ENCODE measurements at regions not wholly inside any gene's neighbourhood (a gene's known extent, or its start where the extent isn't known, plus 50 kb on each side); places are given as distances from the start of the nearest gene placed in this dataset.

- H3K4me3 ChIP-seq (ENCODE audit: control insufficient read depth, low read depth, low read length): no peak overlapping the region
- TF ChIP-seq, protein P1, sequence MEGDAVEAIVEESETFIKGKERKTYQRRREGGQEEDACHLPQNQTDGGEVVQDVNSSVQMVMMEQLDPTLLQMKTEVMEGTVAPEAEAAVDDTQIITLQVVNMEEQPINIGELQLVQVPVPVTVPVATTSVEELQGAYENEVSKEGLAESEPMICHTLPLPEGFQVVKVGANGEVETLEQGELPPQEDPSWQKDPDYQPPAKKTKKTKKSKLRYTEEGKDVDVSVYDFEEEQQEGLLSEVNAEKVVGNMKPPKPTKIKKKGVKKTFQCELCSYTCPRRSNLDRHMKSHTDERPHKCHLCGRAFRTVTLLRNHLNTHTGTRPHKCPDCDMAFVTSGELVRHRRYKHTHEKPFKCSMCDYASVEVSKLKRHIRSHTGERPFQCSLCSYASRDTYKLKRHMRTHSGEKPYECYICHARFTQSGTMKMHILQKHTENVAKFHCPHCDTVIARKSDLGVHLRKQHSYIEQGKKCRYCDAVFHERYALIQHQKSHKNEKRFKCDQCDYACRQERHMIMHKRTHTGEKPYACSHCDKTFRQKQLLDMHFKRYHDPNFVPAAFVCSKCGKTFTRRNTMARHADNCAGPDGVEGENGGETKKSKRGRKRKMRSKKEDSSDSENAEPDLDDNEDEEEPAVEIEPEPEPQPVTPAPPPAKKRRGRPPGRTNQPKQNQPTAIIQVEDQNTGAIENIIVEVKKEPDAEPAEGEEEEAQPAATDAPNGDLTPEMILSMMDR (conservative IDR thresholded peaks at IDR 0.05; ENCODE audit: control insufficient read depth, insufficient read depth, low read depth, low read length): no peak
- DNase-seq (ENCODE audit: low read depth): no peak
Observed at GRCh38 chr16:51061328-51061727, 89.7 kb downstream of the SALL1 start.

- DNase-seq (ENCODE audit: low read depth): no peak
- no peak overlapping the region for H3K4me3 ChIP-seq (ENCODE audit: control insufficient read depth, low read depth, low read length)
- TF ChIP-seq, protein P1 (conservative IDR thresholded peaks at IDR 0.05; ENCODE audit: control insufficient read depth, insufficient read depth, low read depth, low read length): no peak
Observed at GRCh38 chr16:51057969-51058337, 93.1 kb downstream of the SALL1 start.

DNA sequence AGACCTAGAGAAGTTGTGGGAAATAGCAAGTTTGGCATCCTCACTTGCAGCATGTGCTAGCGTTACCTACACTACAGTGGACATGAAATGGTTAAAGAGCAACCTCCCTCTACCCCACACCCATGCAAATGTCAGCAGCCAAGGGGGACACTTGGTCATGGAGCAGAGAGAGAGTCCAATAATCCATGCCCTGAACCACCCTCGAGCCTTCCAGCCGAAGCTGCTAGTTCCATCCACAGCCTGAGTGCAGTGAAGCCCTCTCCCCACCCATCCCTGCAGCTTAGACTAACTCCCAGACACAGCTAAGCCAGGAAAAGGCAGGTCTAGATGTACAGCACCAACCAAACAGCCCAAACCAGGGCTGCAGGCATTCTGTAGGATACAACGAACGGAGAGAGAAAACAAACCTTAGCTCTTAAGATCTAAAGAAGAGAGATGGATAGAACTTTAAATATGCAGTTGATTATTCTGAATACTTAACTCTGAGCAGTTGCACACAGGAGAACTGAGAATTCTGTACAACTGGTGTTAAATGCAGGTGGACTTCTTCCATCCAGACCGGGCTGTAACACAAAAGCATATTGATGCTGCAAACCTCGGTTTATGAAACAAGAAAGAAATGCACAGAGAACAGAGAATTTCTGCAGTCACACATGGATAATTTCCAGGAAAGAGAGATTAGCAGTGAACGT, 93.8 kb downstream of the SALL1 start:
- TF ChIP-seq, protein P1 (conservative IDR thresholded peaks at IDR 0.05; ENCODE audit: control insufficient read depth, insufficient read depth, low read depth, low read length): no peak
- no peak overlapping the region for H3K4me3 ChIP-seq (ENCODE audit: control insufficient read depth, low read depth, low read length)

DNA sequence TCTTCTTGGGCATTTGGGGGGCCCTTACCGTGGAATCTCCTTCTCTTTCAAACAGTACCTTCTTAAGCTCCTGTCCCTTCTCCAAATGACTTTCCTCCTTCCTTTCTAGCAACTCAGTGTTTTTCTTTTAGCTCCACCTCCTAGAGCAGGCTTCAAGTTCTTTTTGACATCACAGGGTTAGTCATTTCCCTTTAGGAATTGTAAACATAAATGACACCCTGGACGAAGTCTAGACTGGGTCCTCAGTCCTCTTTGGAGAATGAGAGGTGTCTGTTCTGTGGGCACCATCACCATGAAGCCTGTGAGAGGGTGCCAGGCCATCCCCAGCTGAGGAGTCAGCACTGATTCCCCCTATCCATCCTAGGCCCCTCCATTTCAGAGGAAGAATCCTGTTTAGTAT, 94.7 kb downstream of the SALL1 start:
- TF ChIP-seq, protein P1 (conservative IDR thresholded peaks at IDR 0.05; ENCODE audit: control insufficient read depth, insufficient read depth, low read depth, low read length): no peak
- no peak for DNase-seq (ENCODE audit: low read depth)
- no peak overlapping the region for H3K4me3 ChIP-seq (ENCODE audit: control insufficient read depth, low read depth, low read length)

More for the DNA sequence above, 93.8 kb downstream of the SALL1 start:
- DNase-seq (ENCODE audit: low read depth): no peak

GRCh38 chr16:51055434-51055833, 95.6 kb downstream of the SALL1 start:
- TF ChIP-seq, protein P1 (conservative IDR thresholded peaks at IDR 0.05; ENCODE audit: control insufficient read depth, insufficient read depth, low read depth, low read length): no peak
- H3K4me3 ChIP-seq (ENCODE audit: control insufficient read depth, low read depth, low read length): no peak overlapping the region
- no peak for DNase-seq (ENCODE audit: low read depth)

DNA sequence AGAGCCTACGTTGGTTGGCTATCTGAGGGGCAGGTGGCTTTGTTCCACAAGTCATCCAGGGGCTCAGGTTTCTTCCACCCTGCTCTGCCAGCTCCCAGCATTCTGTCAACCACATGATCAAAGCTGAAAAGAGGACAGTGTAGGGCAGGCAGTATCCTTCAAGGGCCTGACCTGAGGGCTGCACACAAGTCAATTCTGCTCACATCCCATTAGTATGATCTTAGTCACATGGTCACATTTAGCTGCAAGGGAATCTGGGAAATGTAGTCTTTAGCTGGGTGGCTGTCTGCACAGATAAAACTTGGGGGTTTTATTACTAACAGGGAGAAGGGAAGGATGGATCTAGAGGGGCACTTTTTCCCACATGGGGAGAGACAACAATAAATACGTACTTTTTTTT, 97.3 kb downstream of the SALL1 start:
- H3K4me3 ChIP-seq (ENCODE audit: control insufficient read depth, low read depth, low read length): no peak overlapping the region
- TF ChIP-seq, protein P1 (conservative IDR thresholded peaks at IDR 0.05; ENCODE audit: control insufficient read depth, insufficient read depth, low read depth, low read length): no peak
- DNase-seq (ENCODE audit: low read depth): no peak

DNA sequence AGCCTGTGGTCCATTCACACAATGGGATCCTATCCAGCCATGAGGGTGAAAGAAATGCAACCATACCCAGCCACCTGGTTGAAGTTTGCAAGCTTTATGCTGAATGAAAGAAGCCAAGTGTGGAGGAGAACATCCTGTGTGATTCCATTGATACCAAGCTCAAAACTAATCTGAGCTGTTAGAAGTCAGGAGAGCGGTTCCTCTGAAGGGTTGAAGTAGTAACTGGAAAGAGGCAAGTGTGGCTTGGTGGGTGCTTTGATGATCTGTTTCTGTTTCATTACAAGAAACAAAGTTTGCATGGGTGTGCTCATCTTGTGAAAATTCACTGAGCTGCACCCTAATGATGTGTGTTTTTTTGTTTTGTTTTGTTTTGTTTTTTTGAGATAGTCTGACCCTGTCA, 99.4 kb downstream of the SALL1 start:
- H3K4me3 ChIP-seq (ENCODE audit: control insufficient read depth, low read depth, low read length): no peak overlapping the region
- TF ChIP-seq, protein P1 (conservative IDR thresholded peaks at IDR 0.05; ENCODE audit: control insufficient read depth, insufficient read depth, low read depth, low read length): no peak
- no peak for DNase-seq (ENCODE audit: low read depth)
